ENCODE measurements at regions not wholly inside any gene's neighbourhood (a gene's known extent, or its start where the extent isn't known, plus 50 kb on each side); places are given as distances from the start of the nearest gene placed in this dataset.

- H3K4me1 ChIP-seq (ENCODE audit: control insufficient read depth, insufficient read depth, low read length), result no peaks in the 10 kb centered on the region
- no TSS peak for BruUV-seq (replicated peaks)
- in situ Hi-C loops (cut with HindIII; ENCODE audit: low pct_unique_long_range_greater_than_20kb, low sequenced_read_pairs) (no loop called here), intact Hi-C loops (cut with micrococcal nuclease; ENCODE audit: unreplicated experiment) (no loop called here)
- POLR2A ChIA-PET, result no interaction called here
- no peak for ATAC-seq
- CTCF ChIA-PET, result no interaction called here
- no peak overlapping the region for H3K27ac ChIP-seq (ENCODE audit: low read length)
- H3K9me3 ChIP-seq (ENCODE audit: control insufficient read depth, insufficient read depth, low read depth, low read length), result no peaks in the 10 kb centered on the region
- H3K36me3 ChIP-seq (ENCODE audit: control insufficient read depth, insufficient read depth, low read length), result no peaks in the 10 kb centered on the region
- peaks cover 5% of the 10 kb centered on the region for H3K27me3 ChIP-seq (ENCODE audit: control insufficient read depth, insufficient read depth, low read length)
- H3K4me3 ChIP-seq (ENCODE audit: low read depth in 2 of 2, low read length in 2 of 2), result no peak overlapping the region
- DNase-seq (ENCODE audit: low read depth, low spot score), result no peak
- TF ChIP-seq SIN3A (IDR thresholded peaks at IDR 0.05; ENCODE audit: borderline replicate concordance, insufficient read depth, low read depth, low read length), result no peak
- TF ChIP-seq TCF7L2 (IDR thresholded peaks at IDR 0.05; ENCODE audit: low read depth, low read length), result no peak
- TF ChIP-seq REST (IDR thresholded peaks at IDR 0.05; ENCODE audit: insufficient read depth in 1 of 2, low read depth in 2 of 2, low read length in 1 of 2), result no peak
- TF ChIP-seq POLR2AphosphoS5 (IDR thresholded peaks at IDR 0.05; ENCODE audit: low read depth, low read length), result no peak
- TF ChIP-seq CTCF (IDR thresholded peaks at IDR 0.05), result no peak
Observed at GRCh38 chr5:176726746-176727527, 79.7 kb downstream of the TSPAN17 start.

- Histone ChIP-seq H3K9me3 (ENCODE audit: control insufficient read depth, insufficient read depth, low read depth, low read length) (no peaks in the 10 kb centered on the region), H3K27ac (ENCODE audit: low read length) (no peak overlapping the region), H3K36me3 (ENCODE audit: control insufficient read depth, insufficient read depth, low read length) (no peaks in the 10 kb centered on the region), H3K27me3 (ENCODE audit: control insufficient read depth, insufficient read depth, low read length) (peaks cover 5% of the 10 kb centered on the region), H3K4me3 (ENCODE audit: low read depth in 2 of 2, low read length in 2 of 2) (no peak overlapping the region), H3K4me1 (ENCODE audit: control insufficient read depth, insufficient read depth, low read length) (no peaks in the 10 kb centered on the region)
- no TSS peak for BruUV-seq (replicated peaks)
- ATAC-seq, result no peak
- in situ Hi-C loops (cut with HindIII; ENCODE audit: low pct_unique_long_range_greater_than_20kb, low sequenced_read_pairs) (no loop called here), intact Hi-C loops (cut with micrococcal nuclease; ENCODE audit: unreplicated experiment) (no loop called here)
- TF ChIP-seq SIN3A (IDR thresholded peaks at IDR 0.05; ENCODE audit: borderline replicate concordance, insufficient read depth, low read depth, low read length) (no peak), POLR2AphosphoS5 (IDR thresholded peaks at IDR 0.05; ENCODE audit: low read depth, low read length) (no peak), CTCF (IDR thresholded peaks at IDR 0.05) (no peak), TCF7L2 (IDR thresholded peaks at IDR 0.05; ENCODE audit: low read depth, low read length) (no peak), REST (IDR thresholded peaks at IDR 0.05; ENCODE audit: insufficient read depth in 1 of 2, low read depth in 2 of 2, low read length in 1 of 2) (no peak)
- CTCF ChIA-PET, result no interaction called here
- POLR2A ChIA-PET, result interaction anchor here (0.6 kb wide), 1 partner anchor 19 kb away, joined by 3 read pairs; no protein-coding TSS in a partner anchor
- no peak for DNase-seq (ENCODE audit: low read depth, low spot score)
Observed at GRCh38 chr5:176727528-176727900, 80.2 kb downstream of the TSPAN17 start.
